Testis (tissue), 2 donors: ENCODE measurements at regions not wholly inside any gene's neighbourhood (a gene's known extent, or its start where the extent isn't known, plus 50 kb on each side); places are given as distances from the start of the nearest gene placed in this dataset.

ENCODE experiments used
- DNase-seq: peaks from one replicate; pipeline ENCODE4 v3.0.0-alpha.2; 2019
- H3K27ac ChIP-seq, 2 donors: fragments of 200-600 bp; sonication (generic); one replicate each; pipeline ENCODE4 v1.5.1; 2019
- H3K27me3 ChIP-seq: fragments of 200-600 bp; sonication (generic); one replicate; pipeline ENCODE4 v1.5.1; 2019
- H3K36me3 ChIP-seq: fragments of 200-600 bp; sonication (generic); one replicate; pipeline ENCODE4 v1.5.1; 2017; ENCODE audit warnings: low read depth; ENCODE audit errors: missing control alignments
- H3K4me1 ChIP-seq: fragments of 200-600 bp; sonication (generic); one replicate; pipeline ENCODE4 v1.5.1; 2019
- H3K4me3 ChIP-seq, 2 donors: fragments of 200-600 bp; sonication (generic); one replicate each; pipeline ENCODE4 v1.5.1; 2017 to 2019
- H3K9me3 ChIP-seq: fragments of 200-600 bp; sonication (generic); one replicate; pipeline ENCODE4 v1.5.1; 2017
- CTCF ChIP-seq, 3 experiments: fragments of 450-650 bp in 2 of 3; fragments of 200-600 bp in 1 of 3; sonication (generic) in 1 of 3; IDR thresholded peaks; one replicate each; pipeline ENCODE4 v1.5.1; 2016 to 2019; ENCODE audit warnings: antibody characterized with exemption in 3 of 3, mild to moderate bottlenecking in 2 of 3, moderate library complexity in 1 of 3
- POLR2A ChIP-seq: fragments of 450-650 bp; IDR thresholded peaks from one replicate; pipeline ENCODE4 v1.6.1; 2017; ENCODE audit warnings: antibody characterized with exemption, mild to moderate bottlenecking, moderate library complexity
- WGBS, 2 donors: methylation state at CpG; one replicate each; pipeline ENCODE4 v1.1.5; 2018; 5-methylcytosine and 5-hydroxymethylcytosine counted together
- intact Hi-C: fragments of 100-400 bp; cut with DNase I; formaldehyde crosslinking; loops from one replicate; pipeline ENCODE4 v1.15.1; 2023; ENCODE audit warnings: low total_unique reads

- Histone ChIP-seq H3K36me3 (no peaks in the 10 kb centered on the region), H3K27me3 (no peaks in the 10 kb centered on the region), H3K4me3 (no peak overlapping the region), H3K9me3 (no peaks in the 10 kb centered on the region), H3K27ac (no peak overlapping the region), H3K4me1 (no peaks in the 10 kb centered on the region)
- DNase-seq, result no peak
- TF ChIP-seq CTCF (IDR thresholded peaks at IDR 0.05) (no peak), POLR2A (no peak)
- intact Hi-C loops, result no loop called here
- WGBS, 2 donors, result 39 to 45% methylated on average over 4 of the region's 4 CpGs
Observed at GRCh38 chr5:163706053-163706771, 200.8 kb downstream of the MAT2B start.

- no peaks in the 10 kb centered on the region for H3K36me3 ChIP-seq
- H3K4me1 ChIP-seq, result no peaks in the 10 kb centered on the region
- no peak for DNase-seq
- intact Hi-C loops, result no loop called here
- TF ChIP-seq CTCF (IDR thresholded peaks at IDR 0.05), result no peak
- TF ChIP-seq POLR2A, result no peak
- no peaks in the 10 kb centered on the region for H3K27me3 ChIP-seq
- H3K9me3 ChIP-seq, result no peaks in the 10 kb centered on the region
- H3K27ac ChIP-seq, result no peak overlapping the region
- H3K4me3 ChIP-seq, result no peak overlapping the region
Observed at GRCh38 chr5:163712011-163712410, 206.6 kb downstream of the MAT2B start.

- no peak overlapping the region for H3K27ac ChIP-seq
- 44 to 78% methylated on average over 3 to 5 of the region's 5 CpGs for WGBS, 2 donors
- DNase-seq, result no peak
- intact Hi-C loops, result no loop called here
- no peaks in the 10 kb centered on the region for H3K27me3 ChIP-seq
- no peaks in the 10 kb centered on the region for H3K9me3 ChIP-seq
- H3K4me3 ChIP-seq, result no peak overlapping the region
- H3K4me1 ChIP-seq, result no peaks in the 10 kb centered on the region
- no peaks in the 10 kb centered on the region for H3K36me3 ChIP-seq
- TF ChIP-seq POLR2A (no peak), CTCF (IDR thresholded peaks at IDR 0.05) (no peak)
Observed at GRCh38 chr5:163718272-163718671, 212.9 kb downstream of the MAT2B start.

GRCh38 chr5:163724305-163724704, 218.9 kb downstream of the MAT2B start:
- H3K9me3 ChIP-seq, result no peaks in the 10 kb centered on the region
- WGBS, 2 donors, result 89 to 92% methylated on average over 3 of the region's 3 CpGs
- intact Hi-C loops, result no loop called here
- DNase-seq, result no peak
- no peaks in the 10 kb centered on the region for H3K27me3 ChIP-seq
- H3K4me3 ChIP-seq, result no peak overlapping the region
- no peak overlapping the region for H3K27ac ChIP-seq
- H3K4me1 ChIP-seq, result no peaks in the 10 kb centered on the region
- no peak for TF ChIP-seq CTCF (IDR thresholded peaks at IDR 0.05)
- H3K36me3 ChIP-seq, result no peaks in the 10 kb centered on the region

- intact Hi-C loops, result no loop called here
- Histone ChIP-seq H3K9me3 (no peaks in the 10 kb centered on the region), H3K27ac (no peak overlapping the region), H3K27me3 (no peaks in the 10 kb centered on the region), H3K36me3 (no peaks in the 10 kb centered on the region), H3K4me3 (no peak overlapping the region), H3K4me1 (no peaks in the 10 kb centered on the region)
- TF ChIP-seq POLR2A, result no peak
- no peak for TF ChIP-seq CTCF (IDR thresholded peaks at IDR 0.05)
- no peak for DNase-seq
- 76 to 83% methylated on average over 4 of the region's 4 CpGs for WGBS, 2 donors
Observed at GRCh38 chr5:163727028-163727427, 221.6 kb downstream of the MAT2B start.
